Nephron (organoid): ENCODE measurements at regions not wholly inside any gene's neighbourhood (a gene's known extent, or its start where the extent isn't known, plus 50 kb on each side); places are given as distances from the start of the nearest gene placed in this dataset.

Source experiments
- H3K27ac Mint-ChIP-seq, 3 experiments: 2 replicates each; pipeline ENCODE4 v1.8.0; 2020; ENCODE audit warnings: mixed read lengths in 3 of 3, mild to moderate bottlenecking in 2 of 3, moderate library complexity in 1 of 3
- H3K27me3 Mint-ChIP-seq: 2 replicates; pipeline ENCODE4 v1.8.0; 2021; ENCODE audit warnings: low read depth, mild to moderate bottlenecking, moderate library complexity, mixed read lengths
- H3K36me3 Mint-ChIP-seq: 2 replicates; pipeline ENCODE4 v1.8.0; 2020; ENCODE audit warnings: low read depth, mixed read lengths
- H3K4me1 Mint-ChIP-seq: 2 replicates; pipeline ENCODE4 v1.8.0; 2020; ENCODE audit warnings: mixed read lengths
- H3K4me3 Mint-ChIP-seq, 3 experiments: 2 replicates each; pipeline ENCODE4 v1.8.0; 2020; ENCODE audit warnings: mild to moderate bottlenecking in 3 of 3, mixed read lengths in 3 of 3, moderate library complexity in 2 of 3
- H3K9me3 Mint-ChIP-seq: 2 replicates; pipeline ENCODE4 v1.8.0; 2020; ENCODE audit warnings: mixed read lengths
- TF ChIP-seq, protein P1 (sequence below), 3 experiments: fragments of 200-600 bp; sonication (generic); IDR thresholded peaks; one replicate each; pipeline ENCODE4 v1.5.0; 2021; ENCODE audit warnings: antibody characterized with exemption in 3 of 3; ENCODE audit not compliant: unreplicated experiment in 3 of 3

DNA sequence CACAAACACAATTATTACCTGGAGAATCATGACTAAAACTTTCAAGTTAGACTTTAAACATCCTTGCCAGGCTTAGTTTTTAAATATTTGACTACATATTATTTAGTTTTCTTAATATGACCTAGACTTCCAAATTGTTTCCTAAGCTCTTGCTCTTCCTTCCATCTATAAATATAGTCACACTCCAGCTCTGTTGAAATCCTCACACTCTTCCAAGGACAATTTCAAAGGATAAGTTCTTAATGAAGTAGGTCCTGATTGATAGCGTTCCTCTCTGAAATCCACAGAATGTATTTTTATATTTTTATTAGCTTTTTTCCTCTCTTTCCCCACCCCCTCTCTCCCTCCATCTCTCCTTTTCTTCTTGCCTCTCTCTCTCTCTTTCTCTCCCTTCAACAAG, 1074.1 kb upstream of the PCDH20 start:
- no peak overlapping the region for H3K4me3 Mint-ChIP-seq
- TF ChIP-seq, protein P1, sequence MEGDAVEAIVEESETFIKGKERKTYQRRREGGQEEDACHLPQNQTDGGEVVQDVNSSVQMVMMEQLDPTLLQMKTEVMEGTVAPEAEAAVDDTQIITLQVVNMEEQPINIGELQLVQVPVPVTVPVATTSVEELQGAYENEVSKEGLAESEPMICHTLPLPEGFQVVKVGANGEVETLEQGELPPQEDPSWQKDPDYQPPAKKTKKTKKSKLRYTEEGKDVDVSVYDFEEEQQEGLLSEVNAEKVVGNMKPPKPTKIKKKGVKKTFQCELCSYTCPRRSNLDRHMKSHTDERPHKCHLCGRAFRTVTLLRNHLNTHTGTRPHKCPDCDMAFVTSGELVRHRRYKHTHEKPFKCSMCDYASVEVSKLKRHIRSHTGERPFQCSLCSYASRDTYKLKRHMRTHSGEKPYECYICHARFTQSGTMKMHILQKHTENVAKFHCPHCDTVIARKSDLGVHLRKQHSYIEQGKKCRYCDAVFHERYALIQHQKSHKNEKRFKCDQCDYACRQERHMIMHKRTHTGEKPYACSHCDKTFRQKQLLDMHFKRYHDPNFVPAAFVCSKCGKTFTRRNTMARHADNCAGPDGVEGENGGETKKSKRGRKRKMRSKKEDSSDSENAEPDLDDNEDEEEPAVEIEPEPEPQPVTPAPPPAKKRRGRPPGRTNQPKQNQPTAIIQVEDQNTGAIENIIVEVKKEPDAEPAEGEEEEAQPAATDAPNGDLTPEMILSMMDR (IDR thresholded peaks at IDR 0.05; ENCODE audit: unreplicated experiment in 3 of 3) = no peak
- no peaks in the 10 kb centered on the region for H3K27me3 Mint-ChIP-seq
- H3K36me3 Mint-ChIP-seq = no peaks in the 10 kb centered on the region
- H3K4me1 Mint-ChIP-seq = no peaks in the 10 kb centered on the region
- H3K27ac Mint-ChIP-seq = no peak overlapping the region
- no peaks in the 10 kb centered on the region for H3K9me3 Mint-ChIP-seq

DNA sequence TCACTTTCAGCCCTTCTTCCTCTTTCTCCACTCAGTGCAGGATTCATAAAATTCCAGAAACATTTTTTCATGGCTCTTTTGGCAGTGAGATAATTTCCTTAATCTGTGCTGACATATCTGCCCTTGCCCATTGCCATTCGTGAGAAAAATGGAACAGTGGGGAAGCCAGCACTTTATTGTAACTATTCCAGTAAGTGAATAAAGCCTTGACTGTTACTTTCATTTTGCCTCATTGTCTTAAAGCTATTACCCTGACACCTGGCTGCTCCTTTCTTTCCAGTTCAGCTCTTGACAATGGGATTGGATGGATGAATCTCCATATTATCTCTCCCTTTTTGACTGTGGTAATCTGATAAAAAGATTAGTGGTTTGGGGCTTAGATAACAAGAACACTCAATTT, 1068.1 kb upstream of the PCDH20 start:
- H3K36me3 Mint-ChIP-seq = no peaks in the 10 kb centered on the region
- H3K9me3 Mint-ChIP-seq = no peaks in the 10 kb centered on the region
- no peak overlapping the region for H3K27ac Mint-ChIP-seq
- H3K4me1 Mint-ChIP-seq = no peaks in the 10 kb centered on the region
- H3K27me3 Mint-ChIP-seq = no peaks in the 10 kb centered on the region
- H3K4me3 Mint-ChIP-seq = no peak overlapping the region
- TF ChIP-seq, protein P1 (IDR thresholded peaks at IDR 0.05; ENCODE audit: unreplicated experiment in 3 of 3) = no peak

DNA sequence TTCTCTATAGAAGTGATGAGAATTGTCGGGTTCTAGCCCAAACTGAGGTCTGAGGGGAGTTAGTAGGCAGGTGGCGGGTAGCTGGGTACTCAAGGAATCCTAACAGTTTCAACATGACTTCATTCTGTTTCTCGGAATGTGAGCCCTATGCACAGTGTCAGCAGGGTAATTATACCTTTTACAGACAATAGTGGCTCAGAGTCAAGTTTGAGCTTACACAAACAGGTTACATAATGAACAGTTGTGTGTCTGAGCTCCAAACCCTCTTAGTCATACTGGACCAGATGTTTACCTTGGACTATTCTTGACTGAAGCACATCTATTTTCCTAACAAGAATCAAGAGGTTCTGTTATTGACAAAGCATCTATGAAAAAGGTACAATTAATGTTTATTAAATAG, 1066.7 kb upstream of the PCDH20 start:
- TF ChIP-seq, protein P1 (IDR thresholded peaks at IDR 0.05; ENCODE audit: unreplicated experiment in 3 of 3) = no peak

DNA sequence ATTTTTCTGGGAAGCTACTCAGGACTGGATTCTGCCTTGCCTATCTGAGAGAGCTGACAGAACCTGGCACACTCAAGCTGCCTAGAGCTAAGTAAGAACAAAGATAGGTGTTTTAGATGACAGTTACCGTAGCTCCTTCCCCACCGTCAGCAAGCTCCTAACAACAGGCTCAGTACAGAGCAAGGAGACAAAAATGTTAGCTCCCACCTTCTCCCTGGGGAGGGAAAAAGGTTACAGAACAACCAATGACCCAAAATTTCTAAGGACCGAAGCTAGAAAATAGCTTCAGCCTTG, 1058.2 kb upstream of the PCDH20 start:
- Mint-ChIP-seq H3K36me3 (no peaks in the 10 kb centered on the region), H3K27ac (no peak overlapping the region)

More for the DNA sequence above, 1066.7 kb upstream of the PCDH20 start:
- no peaks in the 10 kb centered on the region for H3K36me3 Mint-ChIP-seq
- H3K4me1 Mint-ChIP-seq = no peaks in the 10 kb centered on the region
- no peak overlapping the region for H3K4me3 Mint-ChIP-seq
- H3K9me3 Mint-ChIP-seq = no peaks in the 10 kb centered on the region
- H3K27ac Mint-ChIP-seq = no peak overlapping the region
- H3K27me3 Mint-ChIP-seq = no peaks in the 10 kb centered on the region

GRCh38 chr13:62473190-62473943, 1057.7 kb upstream of the PCDH20 start:
- Mint-ChIP-seq H3K36me3 (no peaks in the 10 kb centered on the region), H3K4me3 (no peak overlapping the region), H3K4me1 (no peaks in the 10 kb centered on the region), H3K27ac (no peak overlapping the region), H3K27me3 (no peaks in the 10 kb centered on the region), H3K9me3 (peaks cover 3% of the 10 kb centered on the region)
- TF ChIP-seq, protein P1 (IDR thresholded peaks at IDR 0.05; ENCODE audit: unreplicated experiment in 3 of 3) = no peak

More for the DNA sequence above, 1058.2 kb upstream of the PCDH20 start:
- H3K9me3 Mint-ChIP-seq = peaks cover 3% of the 10 kb centered on the region
- no peaks in the 10 kb centered on the region for H3K27me3 Mint-ChIP-seq
- H3K4me1 Mint-ChIP-seq = no peaks in the 10 kb centered on the region
- TF ChIP-seq, protein P1 (IDR thresholded peaks at IDR 0.05; ENCODE audit: unreplicated experiment in 3 of 3) = no peak
- H3K4me3 Mint-ChIP-seq = no peak overlapping the region

GRCh38 chr13:62453761-62454160, 1038.1 kb upstream of the PCDH20 start:
- Mint-ChIP-seq H3K36me3 (no peaks in the 10 kb centered on the region), H3K27me3 (no peaks in the 10 kb centered on the region), H3K4me1 (no peaks in the 10 kb centered on the region), H3K9me3 (no peaks in the 10 kb centered on the region), H3K27ac (no peak overlapping the region), H3K4me3 (no peak overlapping the region)
- TF ChIP-seq, protein P1 (IDR thresholded peaks at IDR 0.05; ENCODE audit: unreplicated experiment in 3 of 3) = no peak
